Astrocyte (in vitro differentiated cells and primary cell): ENCODE measurements at regions not wholly inside any gene's neighbourhood (a gene's known extent, or its start where the extent isn't known, plus 50 kb on each side); places are given as distances from the start of the nearest gene placed in this dataset.

Experiments
- EZH2 ChIP-seq: IDR thresholded peaks from 2 replicates; pipeline ENCODE4 v1.6.1; 2012; ENCODE audit warnings: mild to moderate bottlenecking, low read length, inconsistent platforms; ENCODE audit not compliant: insufficient read depth
- TF ChIP-seq, protein P1 (sequence below): IDR thresholded peaks from 2 replicates; pipeline ENCODE4 v1.5.1; 2011; ENCODE audit warnings: low read depth, mild to moderate bottlenecking, inconsistent platforms, low read length, moderate library complexity; ENCODE audit not compliant: insufficient read depth

DNA sequence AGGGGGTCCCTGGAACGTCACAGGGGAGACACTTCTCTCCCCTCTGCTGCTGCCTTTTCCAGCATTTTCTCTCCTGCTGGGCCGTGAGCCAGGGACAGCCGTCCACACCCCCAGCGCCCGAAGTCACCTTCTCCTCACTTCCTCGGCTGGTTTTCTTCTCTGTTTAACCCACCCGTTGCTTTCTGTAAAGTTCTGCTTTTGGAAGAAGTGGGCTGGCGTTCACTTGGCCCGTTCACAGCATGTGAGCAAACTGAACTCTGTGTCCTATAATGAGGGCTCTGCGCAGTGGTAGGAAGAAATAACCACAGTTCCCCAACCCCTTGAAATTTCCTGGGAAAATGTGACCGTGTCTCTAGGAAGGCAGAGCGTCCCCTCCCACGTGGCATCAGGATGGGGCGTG is 187.0 kb upstream of the HDAC4 start:
- TF ChIP-seq, protein P1, sequence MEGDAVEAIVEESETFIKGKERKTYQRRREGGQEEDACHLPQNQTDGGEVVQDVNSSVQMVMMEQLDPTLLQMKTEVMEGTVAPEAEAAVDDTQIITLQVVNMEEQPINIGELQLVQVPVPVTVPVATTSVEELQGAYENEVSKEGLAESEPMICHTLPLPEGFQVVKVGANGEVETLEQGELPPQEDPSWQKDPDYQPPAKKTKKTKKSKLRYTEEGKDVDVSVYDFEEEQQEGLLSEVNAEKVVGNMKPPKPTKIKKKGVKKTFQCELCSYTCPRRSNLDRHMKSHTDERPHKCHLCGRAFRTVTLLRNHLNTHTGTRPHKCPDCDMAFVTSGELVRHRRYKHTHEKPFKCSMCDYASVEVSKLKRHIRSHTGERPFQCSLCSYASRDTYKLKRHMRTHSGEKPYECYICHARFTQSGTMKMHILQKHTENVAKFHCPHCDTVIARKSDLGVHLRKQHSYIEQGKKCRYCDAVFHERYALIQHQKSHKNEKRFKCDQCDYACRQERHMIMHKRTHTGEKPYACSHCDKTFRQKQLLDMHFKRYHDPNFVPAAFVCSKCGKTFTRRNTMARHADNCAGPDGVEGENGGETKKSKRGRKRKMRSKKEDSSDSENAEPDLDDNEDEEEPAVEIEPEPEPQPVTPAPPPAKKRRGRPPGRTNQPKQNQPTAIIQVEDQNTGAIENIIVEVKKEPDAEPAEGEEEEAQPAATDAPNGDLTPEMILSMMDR = no peak
- TF ChIP-seq EZH2 = no peak
